ENCODE measurements at regions not wholly inside any gene's neighbourhood (a gene's known extent, or its start where the extent isn't known, plus 50 kb on each side); places are given as distances from the start of the nearest gene placed in this dataset.
"Not testable (repeated sequence)": the region's sequence is repeated elsewhere in the genome, so short reads cannot be mapped to it uniquely, and the experiment has no call there.

GRCh38 chr14:106109337-106109736 is 583.0 kb downstream of the TMEM121 start:
- no peak for ATAC-seq
- TF ChIP-seq RARB (CRISPR knock-in tag; IDR thresholded peaks at IDR 0.05) (no peak), ZNF565 (CRISPR knock-in tag; conservative IDR thresholded peaks at IDR 0.05; ENCODE audit: low read depth) (no peak), SNAI2 (CRISPR knock-in tag; IDR thresholded peaks at IDR 0.05) (no peak), ZNF70 (CRISPR knock-in tag; IDR thresholded peaks at IDR 0.05) (no peak), ZNF8 (CRISPR knock-in tag; IDR thresholded peaks at IDR 0.05) (no peak), GLIS3 (CRISPR knock-in tag; IDR thresholded peaks at IDR 0.05) (no peak), ESRRG (CRISPR knock-in tag; IDR thresholded peaks at IDR 0.05) (no peak), TSHZ2 (CRISPR knock-in tag; IDR thresholded peaks at IDR 0.05) (no peak), POU6F1 (CRISPR knock-in tag; IDR thresholded peaks at IDR 0.05; ENCODE audit: borderline replicate concordance, low read depth) (no peak), ZFP3 (CRISPR knock-in tag; IDR thresholded peaks at IDR 0.05) (no peak), ARNTL (CRISPR knock-in tag; IDR thresholded peaks at IDR 0.05; ENCODE audit: borderline replicate concordance, low read depth) (no peak), TOX (CRISPR knock-in tag; IDR thresholded peaks at IDR 0.05; ENCODE audit: borderline replicate concordance) (no peak), ZFP30 (CRISPR knock-in tag; IDR thresholded peaks at IDR 0.05) (no peak), CSDC2 (CRISPR knock-in tag; IDR thresholded peaks at IDR 0.05) (no peak), ZC3H10 (CRISPR knock-in tag; IDR thresholded peaks at IDR 0.05) (no peak)
- TF ChIP-seq, protein P1, sequence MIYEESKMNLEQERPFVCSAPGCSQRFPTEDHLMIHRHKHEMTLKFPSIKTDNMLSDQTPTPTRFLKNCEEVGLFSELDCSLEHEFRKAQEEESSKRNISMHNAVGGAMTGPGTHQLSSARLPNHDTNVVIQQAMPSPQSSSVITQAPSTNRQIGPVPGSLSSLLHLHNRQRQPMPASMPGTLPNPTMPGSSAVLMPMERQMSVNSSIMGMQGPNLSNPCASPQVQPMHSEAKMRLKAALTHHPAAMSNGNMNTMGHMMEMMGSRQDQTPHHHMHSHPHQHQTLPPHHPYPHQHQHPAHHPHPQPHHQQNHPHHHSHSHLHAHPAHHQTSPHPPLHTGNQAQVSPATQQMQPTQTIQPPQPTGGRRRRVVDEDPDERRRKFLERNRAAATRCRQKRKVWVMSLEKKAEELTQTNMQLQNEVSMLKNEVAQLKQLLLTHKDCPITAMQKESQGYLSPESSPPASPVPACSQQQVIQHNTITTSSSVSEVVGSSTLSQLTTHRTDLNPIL (CRISPR knock-in tag; IDR thresholded peaks at IDR 0.05; ENCODE audit: low read depth), result no peak
- TF ChIP-seq, protein P2, sequence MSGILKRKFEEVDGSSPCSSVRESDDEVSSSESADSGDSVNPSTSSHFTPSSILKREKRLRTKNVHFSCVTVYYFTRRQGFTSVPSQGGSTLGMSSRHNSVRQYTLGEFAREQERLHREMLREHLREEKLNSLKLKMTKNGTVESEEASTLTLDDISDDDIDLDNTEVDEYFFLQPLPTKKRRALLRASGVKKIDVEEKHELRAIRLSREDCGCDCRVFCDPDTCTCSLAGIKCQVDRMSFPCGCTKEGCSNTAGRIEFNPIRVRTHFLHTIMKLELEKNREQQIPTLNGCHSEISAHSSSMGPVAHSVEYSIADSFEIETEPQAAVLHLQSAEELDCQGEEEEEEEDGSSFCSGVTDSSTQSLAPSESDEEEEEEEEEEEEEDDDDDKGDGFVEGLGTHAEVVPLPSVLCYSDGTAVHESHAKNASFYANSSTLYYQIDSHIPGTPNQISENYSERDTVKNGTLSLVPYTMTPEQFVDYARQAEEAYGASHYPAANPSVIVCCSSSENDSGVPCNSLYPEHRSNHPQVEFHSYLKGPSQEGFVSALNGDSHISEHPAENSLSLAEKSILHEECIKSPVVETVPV (CRISPR knock-in tag; IDR thresholded peaks at IDR 0.05), result no peak

GRCh38 chr14:106115401-106115800 is 589.0 kb downstream of the TMEM121 start:
- TF ChIP-seq CSDC2 (CRISPR knock-in tag; IDR thresholded peaks at IDR 0.05), result no peak
- TF ChIP-seq TSHZ2 (CRISPR knock-in tag; IDR thresholded peaks at IDR 0.05), result no peak
- TF ChIP-seq RARB (CRISPR knock-in tag; IDR thresholded peaks at IDR 0.05), result no peak
- no peak for TF ChIP-seq GLIS3 (CRISPR knock-in tag; IDR thresholded peaks at IDR 0.05)
- TF ChIP-seq ZNF565 (CRISPR knock-in tag; conservative IDR thresholded peaks at IDR 0.05; ENCODE audit: low read depth), result no peak
- no peak for TF ChIP-seq POU6F1 (CRISPR knock-in tag; IDR thresholded peaks at IDR 0.05; ENCODE audit: borderline replicate concordance, low read depth)
- no peak for TF ChIP-seq TCF4 (CRISPR knock-in tag; IDR thresholded peaks at IDR 0.05; ENCODE audit: borderline replicate concordance)
- TF ChIP-seq, protein P2 (CRISPR knock-in tag; IDR thresholded peaks at IDR 0.05), result no peak
- no peak for TF ChIP-seq ISL1 (CRISPR knock-in tag; IDR thresholded peaks at IDR 0.05)
- TF ChIP-seq PPARA (CRISPR knock-in tag; IDR thresholded peaks at IDR 0.05; ENCODE audit: borderline replicate concordance), result no peak
- TF ChIP-seq SNAI2 (CRISPR knock-in tag; IDR thresholded peaks at IDR 0.05), result no peak
- TF ChIP-seq ZFP30 (CRISPR knock-in tag; IDR thresholded peaks at IDR 0.05), result no peak
- TF ChIP-seq TOX (CRISPR knock-in tag; IDR thresholded peaks at IDR 0.05; ENCODE audit: borderline replicate concordance), result no peak
- no peak for TF ChIP-seq PATZ1 (CRISPR knock-in tag; IDR thresholded peaks at IDR 0.05; ENCODE audit: borderline replicate concordance)
- TF ChIP-seq ARNTL (CRISPR knock-in tag; IDR thresholded peaks at IDR 0.05; ENCODE audit: borderline replicate concordance, low read depth), result no peak
- TF ChIP-seq ZFP3 (CRISPR knock-in tag; IDR thresholded peaks at IDR 0.05), result no peak
- ATAC-seq, result no peak

- ATAC-seq, result not testable (repeated sequence)
These were observed 590.1 kb downstream of the TMEM121 start for GRCh38 chr14:106116339-106116930.
